ENCODE measurements at regions not wholly inside any gene's neighbourhood (a gene's known extent, or its start where the extent isn't known, plus 50 kb on each side); places are given as distances from the start of the nearest gene placed in this dataset.

DNA sequence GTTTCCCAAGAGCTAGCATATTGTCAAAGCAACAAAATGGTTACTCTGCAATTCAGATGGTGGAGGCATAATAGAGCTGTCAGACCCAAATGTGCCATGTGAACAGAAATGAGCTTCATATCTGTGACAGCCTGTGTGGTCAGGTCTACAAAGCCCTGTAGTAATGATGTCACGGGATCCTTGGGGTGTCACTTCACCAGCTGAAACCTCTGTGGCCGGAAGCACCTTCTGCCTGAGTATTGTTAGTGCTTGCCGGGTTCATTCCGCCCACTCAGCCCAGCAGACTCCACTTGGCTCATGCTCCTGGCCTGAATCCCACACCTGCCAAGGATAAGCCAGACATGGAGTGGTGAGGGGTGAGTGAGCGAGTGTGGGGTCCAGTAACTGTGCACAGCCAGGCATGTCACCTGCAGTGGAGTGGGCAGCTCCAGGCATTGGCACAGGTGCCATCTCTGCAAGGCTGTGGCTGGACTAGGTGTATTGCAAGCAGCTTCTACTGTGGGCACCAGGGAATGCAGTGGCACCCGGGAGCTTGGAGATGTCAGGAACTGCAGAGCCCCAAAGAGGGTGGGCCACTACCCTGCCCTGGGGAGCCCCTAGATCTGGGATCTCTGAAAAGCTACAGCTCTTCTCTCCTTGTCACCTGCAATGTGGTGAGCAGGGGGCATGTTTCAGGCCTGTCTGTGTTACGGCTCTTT lies 341.9 kb upstream of the CHRM2 start:
- TF ChIP-seq POLR2A (IDR thresholded peaks at IDR 0.05; ENCODE audit: low read depth) (no peak), POLR2AphosphoS5 (IDR thresholded peaks at IDR 0.05) (no peak)
- TF ChIP-seq, protein P1, sequence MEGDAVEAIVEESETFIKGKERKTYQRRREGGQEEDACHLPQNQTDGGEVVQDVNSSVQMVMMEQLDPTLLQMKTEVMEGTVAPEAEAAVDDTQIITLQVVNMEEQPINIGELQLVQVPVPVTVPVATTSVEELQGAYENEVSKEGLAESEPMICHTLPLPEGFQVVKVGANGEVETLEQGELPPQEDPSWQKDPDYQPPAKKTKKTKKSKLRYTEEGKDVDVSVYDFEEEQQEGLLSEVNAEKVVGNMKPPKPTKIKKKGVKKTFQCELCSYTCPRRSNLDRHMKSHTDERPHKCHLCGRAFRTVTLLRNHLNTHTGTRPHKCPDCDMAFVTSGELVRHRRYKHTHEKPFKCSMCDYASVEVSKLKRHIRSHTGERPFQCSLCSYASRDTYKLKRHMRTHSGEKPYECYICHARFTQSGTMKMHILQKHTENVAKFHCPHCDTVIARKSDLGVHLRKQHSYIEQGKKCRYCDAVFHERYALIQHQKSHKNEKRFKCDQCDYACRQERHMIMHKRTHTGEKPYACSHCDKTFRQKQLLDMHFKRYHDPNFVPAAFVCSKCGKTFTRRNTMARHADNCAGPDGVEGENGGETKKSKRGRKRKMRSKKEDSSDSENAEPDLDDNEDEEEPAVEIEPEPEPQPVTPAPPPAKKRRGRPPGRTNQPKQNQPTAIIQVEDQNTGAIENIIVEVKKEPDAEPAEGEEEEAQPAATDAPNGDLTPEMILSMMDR (IDR thresholded peaks at IDR 0.05), result no peak
